ENCODE measurements at regions not wholly inside any gene's neighbourhood (a gene's known extent, or its start where the extent isn't known, plus 50 kb on each side); places are given as distances from the start of the nearest gene placed in this dataset.
"Not testable (repeated sequence)": the region's sequence is repeated elsewhere in the genome, so short reads cannot be mapped to it uniquely, and the experiment has no call there.

DNA sequence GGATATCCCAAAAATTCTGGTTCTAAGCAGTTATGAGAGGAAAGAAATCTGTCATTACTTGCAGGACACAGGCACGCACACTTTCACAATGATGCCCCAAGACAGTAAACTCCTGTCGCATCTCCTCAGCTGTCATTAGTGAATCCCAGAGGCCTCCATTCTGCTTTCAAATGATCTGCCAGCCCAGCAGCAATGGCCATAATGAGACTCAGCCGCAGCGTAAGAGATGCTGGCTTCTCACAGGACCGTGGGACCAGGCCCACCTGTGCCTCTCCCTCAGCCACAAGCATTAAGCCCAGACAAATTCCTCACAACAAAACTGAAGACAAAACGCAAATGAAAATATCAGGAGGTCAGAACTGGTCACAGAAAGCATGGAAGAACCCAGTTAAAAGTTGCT lies 98.0 kb upstream of the VLDLR start:
- DNase-seq, result no peak

- DNase-seq, result no peak
Observed at GRCh38 chr9:2524601-2525000, 97.0 kb upstream of the VLDLR start.

- DNase-seq, result no peak
Observed at GRCh38 chr9:2525147-2525546, 96.4 kb upstream of the VLDLR start.

DNA sequence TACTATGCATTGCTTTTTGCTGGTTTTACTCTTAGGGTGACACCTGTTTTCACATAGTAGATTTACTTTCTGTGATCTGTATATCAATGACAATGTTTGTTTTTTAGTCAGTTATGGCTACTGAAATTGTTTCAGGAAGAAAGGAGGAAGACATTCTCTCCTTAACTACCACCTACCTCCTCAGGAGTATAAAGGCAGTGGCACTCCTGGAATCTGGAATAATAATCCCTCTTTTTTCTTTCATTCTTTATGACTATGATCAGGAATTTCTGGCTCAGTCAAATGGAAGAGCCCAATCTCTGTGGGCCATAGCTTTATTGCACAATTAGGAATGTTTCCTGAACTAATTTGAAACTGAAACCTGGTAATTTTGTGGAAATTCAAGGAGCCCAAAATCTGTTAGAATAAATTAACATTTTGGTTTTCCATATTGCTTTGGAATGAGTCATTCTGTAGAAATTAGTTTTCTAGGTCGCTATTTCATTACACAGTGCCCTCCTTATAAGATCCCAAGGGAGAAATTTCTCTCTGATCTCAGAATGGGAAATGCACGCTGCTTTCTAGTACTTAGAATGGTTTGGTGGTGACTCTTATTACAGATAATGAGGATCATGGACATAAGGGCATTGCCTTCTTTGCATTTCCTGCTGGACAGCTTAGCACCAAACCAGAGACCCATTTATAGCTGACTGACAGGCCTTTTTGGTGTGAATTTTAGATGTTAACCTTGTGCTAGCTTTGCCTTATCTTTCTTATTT lies 95.3 kb upstream of the VLDLR start:
- DNase-seq, result no peak

- DNase-seq, result no peak
Observed at GRCh38 chr9:2531481-2531880, 90.1 kb upstream of the VLDLR start.

- no peak for DNase-seq
Observed at GRCh38 chr9:2536511-2536910, 85.1 kb upstream of the VLDLR start.

- no peak for DNase-seq
Observed at GRCh38 chr9:2545881-2546490, 75.6 kb upstream of the VLDLR start.

- DNase-seq, result not testable (repeated sequence)
Observed at GRCh38 chr9:2555899-2556600, 65.5 kb upstream of the VLDLR start.

- DNase-seq, result no peak
Observed at GRCh38 chr9:2557693-2558092, 63.9 kb upstream of the VLDLR start.

DNA sequence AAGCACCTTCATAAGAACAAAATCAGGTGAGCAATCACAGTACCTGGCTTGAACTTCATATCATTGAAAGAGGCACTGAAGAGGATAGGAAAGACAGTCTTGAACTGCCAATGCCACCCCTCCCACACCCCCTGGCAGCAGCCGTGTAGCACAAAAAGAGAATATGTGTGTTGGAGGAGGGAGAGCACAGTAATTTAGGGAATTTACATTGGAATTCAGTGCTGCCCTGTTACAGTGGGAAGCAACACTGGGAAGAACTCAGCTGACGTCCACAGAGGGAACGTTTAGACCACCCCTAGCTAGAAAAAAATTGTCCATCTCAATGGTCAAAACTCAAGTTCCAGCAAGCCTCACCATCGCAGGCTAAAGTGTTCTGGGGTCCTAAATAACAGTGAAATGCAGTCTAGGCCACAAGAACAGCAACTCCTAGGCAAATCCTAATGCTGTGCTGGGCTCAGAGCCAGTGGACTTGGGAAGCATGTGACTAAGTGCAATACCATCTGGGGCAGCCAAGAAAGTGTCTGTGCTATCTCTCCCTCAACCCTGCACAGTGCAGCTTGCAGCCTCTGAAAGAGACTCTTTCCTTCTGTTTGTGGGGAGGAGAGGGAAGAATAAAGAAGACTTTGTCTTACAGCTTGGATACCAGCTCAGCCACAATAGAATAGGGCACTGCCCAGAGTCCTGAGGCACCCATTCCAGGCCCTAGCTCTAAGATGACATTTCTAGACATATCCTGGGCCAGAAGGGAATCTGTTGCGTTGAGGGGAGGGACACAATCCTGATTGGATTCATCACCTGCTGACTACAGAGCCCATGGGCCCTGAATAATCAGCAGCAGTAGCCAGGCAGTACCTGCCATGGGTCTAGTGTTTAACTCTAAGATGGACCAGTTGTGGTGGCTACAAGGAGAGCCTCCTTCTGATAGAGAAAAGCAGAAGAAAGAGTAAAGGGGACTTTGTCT lies 62.1 kb upstream of the VLDLR start:
- no peak for DNase-seq

DNA sequence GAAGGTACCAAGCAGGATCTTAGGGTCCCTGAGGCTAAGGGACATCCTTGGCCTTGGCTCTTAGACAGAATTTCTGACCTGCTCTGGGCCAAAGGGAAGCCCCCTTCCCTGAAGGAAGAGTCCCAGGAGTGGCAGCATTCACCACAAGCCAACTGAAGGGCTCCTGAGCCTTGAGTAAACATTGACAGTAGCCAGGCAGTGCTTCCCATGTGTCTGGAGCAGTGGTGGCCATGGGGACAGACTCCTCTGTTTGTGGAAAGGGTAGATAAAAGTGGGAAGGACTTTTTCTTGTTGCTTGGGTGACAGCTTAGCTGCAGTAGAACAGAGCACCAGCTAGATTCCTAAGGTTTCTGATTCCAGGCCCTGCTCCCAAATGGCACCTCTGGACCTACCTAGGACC lies 61.4 kb upstream of the VLDLR start:
- no peak for DNase-seq

GRCh38 chr9:2565676-2566340 lies 55.8 kb upstream of the VLDLR start:
- DNase-seq, result no peak

DNA sequence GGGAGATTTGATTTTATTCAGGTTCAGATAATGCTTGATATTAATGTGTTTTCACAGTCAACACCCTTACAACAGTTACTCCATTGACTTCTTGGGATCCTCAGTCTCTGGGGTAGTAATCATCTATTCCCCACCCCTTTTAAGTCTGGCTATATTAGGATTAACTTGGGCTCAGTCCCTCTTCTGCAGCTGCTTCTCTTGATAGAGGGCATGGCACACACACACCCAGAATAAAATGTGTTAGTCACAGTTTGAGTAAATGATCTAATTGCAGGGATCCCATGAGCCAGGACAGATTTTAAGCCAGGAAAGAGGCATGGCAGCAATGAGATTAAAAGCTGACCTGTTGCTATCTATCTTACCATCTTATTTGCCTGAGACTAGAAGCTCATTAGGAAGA lies 53.7 kb upstream of the VLDLR start:
- DNase-seq, result no peak

- DNase-seq, result no peak
Observed at GRCh38 chr9:2568689-2569088, 52.9 kb upstream of the VLDLR start.

GRCh38 chr9:2570615-2571479 lies 50.7 kb upstream of the VLDLR start:
- peak; percentile 93 for DNase-seq

Measured in OCI-M1 (cell line).